SK-N-SH treated with all-trans-retinoic acid at 6 μM for 48 hours (cell line): ENCODE measurements at regions not wholly inside any gene's neighbourhood (a gene's known extent, or its start where the extent isn't known, plus 50 kb on each side); places are given as distances from the start of the nearest gene placed in this dataset.

Experiments
- ATAC-seq: fragments of 200-7000 bp; cut with Tn5 transposase; 3 replicates; pipeline ENCODE4 v1.9.1; 2020; ENCODE audit warnings: mild to moderate bottlenecking, moderate library complexity
- ARNTL ChIP-seq: fragments of 450-650 bp; formaldehyde crosslinking; IDR thresholded peaks from 2 replicates; pipeline ENCODE4 v1.5.0; 2020; ENCODE audit warnings: low read depth, mild to moderate bottlenecking, moderate library complexity, borderline replicate concordance
- CSDC2 ChIP-seq: fragments of 250-450 bp; sonication (Bioruptor Pico); IDR thresholded peaks from 2 replicates; pipeline ENCODE4 v1.5.0; 2020; ENCODE audit warnings: mild to moderate bottlenecking, moderate library complexity
- ESRRG ChIP-seq: fragments of 250-450 bp; sonication (Bioruptor Pico); IDR thresholded peaks from 2 replicates; pipeline ENCODE4 v1.6.1; 2021; ENCODE audit warnings: mild to moderate bottlenecking
- GLIS3 ChIP-seq: fragments of 250-450 bp; sonication (Bioruptor Pico); IDR thresholded peaks from 2 replicates; pipeline ENCODE4 v1.5.0; 2020; ENCODE audit warnings: mild to moderate bottlenecking, moderate library complexity
- ISL1 ChIP-seq: fragments of 250-450 bp; sonication (Bioruptor Pico); IDR thresholded peaks from 2 replicates; pipeline ENCODE4 v2.1.2; 2022; ENCODE audit warnings: mild to moderate bottlenecking, moderate library complexity
- OSR1 ChIP-seq: fragments of 250-450 bp; sonication (Bioruptor Pico); IDR thresholded peaks from 2 replicates; pipeline ENCODE4 v1.8.0; 2022; ENCODE audit warnings: moderate library complexity, mild to moderate bottlenecking, inconsistent platforms
- PPARA ChIP-seq: fragments of 250-450 bp; sonication (Bioruptor Pico); IDR thresholded peaks from 2 replicates; pipeline ENCODE4 v1.5.0; 2020; ENCODE audit warnings: mild to moderate bottlenecking, borderline replicate concordance
- RARB ChIP-seq: fragments of 250-450 bp; sonication (Bioruptor Pico); IDR thresholded peaks from 2 replicates; pipeline ENCODE4 v1.8.0; 2021; ENCODE audit warnings: mild to moderate bottlenecking, moderate library complexity
- SNAI2 ChIP-seq: fragments of 250-450 bp; sonication (Bioruptor Pico); IDR thresholded peaks from 2 replicates; pipeline ENCODE4 v1.5.0; 2020; ENCODE audit warnings: mild to moderate bottlenecking, moderate library complexity
- TCF4 ChIP-seq: fragments of 250-450 bp; sonication (Bioruptor Pico); IDR thresholded peaks from 2 replicates; pipeline ENCODE4 v1.8.0; 2021; ENCODE audit warnings: mild to moderate bottlenecking, moderate library complexity, borderline replicate concordance
- ZC3H10 ChIP-seq: fragments of 250-450 bp; sonication (Bioruptor Pico); IDR thresholded peaks from 2 replicates; pipeline ENCODE4 v1.5.1; 2021; ENCODE audit warnings: mild to moderate bottlenecking, moderate library complexity
- ZFP3 ChIP-seq: fragments of 250-450 bp; sonication (Bioruptor Pico); IDR thresholded peaks from 2 replicates; pipeline ENCODE4 v1.5.0; 2020; ENCODE audit warnings: mild to moderate bottlenecking, moderate library complexity
- ZFP30 ChIP-seq: fragments of 450-650 bp; formaldehyde crosslinking; IDR thresholded peaks from 2 replicates; pipeline ENCODE4 v1.5.0; 2022; ENCODE audit warnings: mild to moderate bottlenecking, moderate library complexity
- ZNF565 ChIP-seq: fragments of 450-650 bp; formaldehyde crosslinking; conservative IDR thresholded peaks from 2 replicates; pipeline ENCODE4 v1.5.0; 2020; ENCODE audit warnings: low read depth, mild to moderate bottlenecking, moderate library complexity
- ZNF70 ChIP-seq: fragments of 450-650 bp; formaldehyde crosslinking; IDR thresholded peaks from 2 replicates; pipeline ENCODE4 v1.5.0; 2020; ENCODE audit warnings: mild to moderate bottlenecking, moderate library complexity
- ZNF8 ChIP-seq: fragments of 450-650 bp; formaldehyde crosslinking; IDR thresholded peaks from 2 replicates; pipeline ENCODE4 v1.5.0; 2020; ENCODE audit warnings: mild to moderate bottlenecking, moderate library complexity
- TF ChIP-seq, protein P1 (sequence below): fragments of 250-450 bp; sonication (Bioruptor Pico); IDR thresholded peaks from 2 replicates; pipeline ENCODE4 v1.5.0; 2020; ENCODE audit warnings: mild to moderate bottlenecking, moderate library complexity
- TF ChIP-seq, protein P2 (sequence below): fragments of 250-450 bp; sonication (Bioruptor Pico); IDR thresholded peaks from 2 replicates; pipeline ENCODE4 v1.8.0; 2021; ENCODE audit warnings: low read depth, mild to moderate bottlenecking, moderate library complexity, borderline replicate concordance
- TF ChIP-seq, protein P3 (sequence below): fragments of 250-450 bp; sonication (Bioruptor Pico); IDR thresholded peaks from 2 replicates; pipeline ENCODE4 v1.8.0; 2020; ENCODE audit warnings: mild to moderate bottlenecking, moderate library complexity, borderline replicate concordance
- TF ChIP-seq, protein P4 (sequence below): fragments of 250-450 bp; sonication (Bioruptor Pico); IDR thresholded peaks from 2 replicates; pipeline ENCODE4 v1.5.1; 2021; ENCODE audit warnings: mild to moderate bottlenecking, moderate library complexity
- TF ChIP-seq, protein P5 (sequence below): fragments of 250-450 bp; sonication (Bioruptor Pico); IDR thresholded peaks from 2 replicates; pipeline ENCODE4 v1.5.1; 2020; ENCODE audit warnings: low read depth, mild to moderate bottlenecking, moderate library complexity

DNA sequence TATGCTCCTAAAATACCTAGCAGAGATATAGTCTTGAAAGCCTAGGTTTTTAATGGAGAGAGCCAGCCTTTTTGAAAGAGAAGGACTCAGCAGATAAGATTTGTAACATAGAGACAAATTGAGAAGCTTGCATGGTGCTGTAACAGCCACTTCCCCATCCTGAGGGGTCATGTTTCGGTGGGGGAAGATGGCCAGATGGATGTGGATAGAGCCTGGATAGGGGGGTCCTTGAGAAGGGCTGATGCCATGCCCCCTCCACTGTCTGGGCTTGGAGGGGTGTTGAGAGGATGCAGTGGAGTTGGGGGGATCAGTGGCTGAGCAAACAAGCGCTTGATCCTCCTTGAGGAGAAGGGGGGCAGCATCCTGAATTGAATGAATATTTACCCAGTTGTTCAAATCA, 178.0 kb upstream of the HS6ST1 start:
- no peak for TF ChIP-seq ZFP3 (CRISPR knock-in tag)
- TF ChIP-seq, all 23 proteins: peak for 0
- no peak for ATAC-seq

DNA sequence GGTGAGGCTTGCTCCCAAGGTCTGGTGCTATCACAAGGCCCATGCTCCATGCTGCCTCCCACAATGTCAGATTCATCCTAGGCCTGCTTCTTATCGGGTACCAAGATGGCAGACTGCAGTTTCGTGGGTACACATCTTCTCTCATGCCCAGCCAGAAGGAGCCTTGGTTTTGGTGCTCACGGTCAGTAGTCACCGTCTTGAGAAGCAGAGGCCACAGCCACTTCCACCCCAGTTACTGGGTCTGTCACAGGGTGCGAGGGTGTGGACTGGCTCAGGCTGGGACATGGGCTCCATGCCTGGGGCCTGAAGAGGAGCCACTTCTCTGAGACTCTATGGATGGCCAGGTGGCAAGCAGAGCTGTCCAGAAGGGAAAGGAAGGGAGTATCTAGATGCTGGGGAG, 178.8 kb upstream of the HS6ST1 start:
- TF ChIP-seq, protein P1, sequence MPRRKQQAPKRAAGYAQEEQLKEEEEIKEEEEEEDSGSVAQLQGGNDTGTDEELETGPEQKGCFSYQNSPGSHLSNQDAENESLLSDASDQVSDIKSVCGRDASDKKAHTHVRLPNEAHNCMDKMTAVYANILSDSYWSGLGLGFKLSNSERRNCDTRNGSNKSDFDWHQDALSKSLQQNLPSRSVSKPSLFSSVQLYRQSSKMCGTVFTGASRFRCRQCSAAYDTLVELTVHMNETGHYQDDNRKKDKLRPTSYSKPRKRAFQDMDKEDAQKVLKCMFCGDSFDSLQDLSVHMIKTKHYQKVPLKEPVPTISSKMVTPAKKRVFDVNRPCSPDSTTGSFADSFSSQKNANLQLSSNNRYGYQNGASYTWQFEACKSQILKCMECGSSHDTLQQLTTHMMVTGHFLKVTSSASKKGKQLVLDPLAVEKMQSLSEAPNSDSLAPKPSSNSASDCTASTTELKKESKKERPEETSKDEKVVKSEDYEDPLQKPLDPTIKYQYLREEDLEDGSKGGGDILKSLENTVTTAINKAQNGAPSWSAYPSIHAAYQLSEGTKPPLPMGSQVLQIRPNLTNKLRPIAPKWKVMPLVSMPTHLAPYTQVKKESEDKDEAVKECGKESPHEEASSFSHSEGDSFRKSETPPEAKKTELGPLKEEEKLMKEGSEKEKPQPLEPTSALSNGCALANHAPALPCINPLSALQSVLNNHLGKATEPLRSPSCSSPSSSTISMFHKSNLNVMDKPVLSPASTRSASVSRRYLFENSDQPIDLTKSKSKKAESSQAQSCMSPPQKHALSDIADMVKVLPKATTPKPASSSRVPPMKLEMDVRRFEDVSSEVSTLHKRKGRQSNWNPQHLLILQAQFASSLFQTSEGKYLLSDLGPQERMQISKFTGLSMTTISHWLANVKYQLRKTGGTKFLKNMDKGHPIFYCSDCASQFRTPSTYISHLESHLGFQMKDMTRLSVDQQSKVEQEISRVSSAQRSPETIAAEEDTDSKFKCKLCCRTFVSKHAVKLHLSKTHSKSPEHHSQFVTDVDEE (CRISPR knock-in tag) = no peak
- TF ChIP-seq OSR1 (CRISPR knock-in tag) (no peak), ZFP3 (CRISPR knock-in tag) (no peak), RARB (CRISPR knock-in tag) (no peak), ZNF565 (CRISPR knock-in tag) (no peak), ZC3H10 (CRISPR knock-in tag) (no peak), ISL1 (CRISPR knock-in tag) (no peak), ZNF8 (CRISPR knock-in tag) (no peak), TCF4 (no peak), ESRRG (CRISPR knock-in tag) (no peak), SNAI2 (no peak), GLIS3 (CRISPR knock-in tag) (no peak), CSDC2 (CRISPR knock-in tag) (no peak), PPARA (no peak)
- TF ChIP-seq, protein P2, sequence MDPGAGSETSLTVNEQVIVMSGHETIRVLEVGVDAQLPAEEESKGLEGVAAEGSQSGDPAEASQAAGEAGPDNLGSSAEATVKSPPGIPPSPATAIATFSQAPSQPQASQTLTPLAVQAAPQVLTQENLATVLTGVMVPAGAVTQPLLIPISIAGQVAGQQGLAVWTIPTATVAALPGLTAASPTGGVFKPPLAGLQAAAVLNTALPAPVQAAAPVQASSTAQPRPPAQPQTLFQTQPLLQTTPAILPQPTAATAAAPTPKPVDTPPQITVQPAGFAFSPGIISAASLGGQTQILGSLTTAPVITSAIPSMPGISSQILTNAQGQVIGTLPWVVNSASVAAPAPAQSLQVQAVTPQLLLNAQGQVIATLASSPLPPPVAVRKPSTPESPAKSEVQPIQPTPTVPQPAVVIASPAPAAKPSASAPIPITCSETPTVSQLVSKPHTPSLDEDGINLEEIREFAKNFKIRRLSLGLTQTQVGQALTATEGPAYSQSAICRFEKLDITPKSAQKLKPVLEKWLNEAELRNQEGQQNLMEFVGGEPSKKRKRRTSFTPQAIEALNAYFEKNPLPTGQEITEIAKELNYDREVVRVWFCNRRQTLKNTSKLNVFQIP (CRISPR knock-in tag) = no peak
- TF ChIP-seq, protein P3, sequence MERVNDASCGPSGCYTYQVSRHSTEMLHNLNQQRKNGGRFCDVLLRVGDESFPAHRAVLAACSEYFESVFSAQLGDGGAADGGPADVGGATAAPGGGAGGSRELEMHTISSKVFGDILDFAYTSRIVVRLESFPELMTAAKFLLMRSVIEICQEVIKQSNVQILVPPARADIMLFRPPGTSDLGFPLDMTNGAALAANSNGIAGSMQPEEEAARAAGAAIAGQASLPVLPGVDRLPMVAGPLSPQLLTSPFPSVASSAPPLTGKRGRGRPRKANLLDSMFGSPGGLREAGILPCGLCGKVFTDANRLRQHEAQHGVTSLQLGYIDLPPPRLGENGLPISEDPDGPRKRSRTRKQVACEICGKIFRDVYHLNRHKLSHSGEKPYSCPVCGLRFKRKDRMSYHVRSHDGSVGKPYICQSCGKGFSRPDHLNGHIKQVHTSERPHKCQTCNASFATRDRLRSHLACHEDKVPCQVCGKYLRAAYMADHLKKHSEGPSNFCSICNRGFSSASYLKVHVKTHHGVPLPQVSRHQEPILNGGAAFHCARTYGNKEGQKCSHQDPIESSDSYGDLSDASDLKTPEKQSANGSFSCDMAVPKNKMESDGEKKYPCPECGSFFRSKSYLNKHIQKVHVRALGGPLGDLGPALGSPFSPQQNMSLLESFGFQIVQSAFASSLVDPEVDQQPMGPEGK (CRISPR knock-in tag) = no peak
- TF ChIP-seq, protein P4, sequence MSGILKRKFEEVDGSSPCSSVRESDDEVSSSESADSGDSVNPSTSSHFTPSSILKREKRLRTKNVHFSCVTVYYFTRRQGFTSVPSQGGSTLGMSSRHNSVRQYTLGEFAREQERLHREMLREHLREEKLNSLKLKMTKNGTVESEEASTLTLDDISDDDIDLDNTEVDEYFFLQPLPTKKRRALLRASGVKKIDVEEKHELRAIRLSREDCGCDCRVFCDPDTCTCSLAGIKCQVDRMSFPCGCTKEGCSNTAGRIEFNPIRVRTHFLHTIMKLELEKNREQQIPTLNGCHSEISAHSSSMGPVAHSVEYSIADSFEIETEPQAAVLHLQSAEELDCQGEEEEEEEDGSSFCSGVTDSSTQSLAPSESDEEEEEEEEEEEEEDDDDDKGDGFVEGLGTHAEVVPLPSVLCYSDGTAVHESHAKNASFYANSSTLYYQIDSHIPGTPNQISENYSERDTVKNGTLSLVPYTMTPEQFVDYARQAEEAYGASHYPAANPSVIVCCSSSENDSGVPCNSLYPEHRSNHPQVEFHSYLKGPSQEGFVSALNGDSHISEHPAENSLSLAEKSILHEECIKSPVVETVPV = no peak
- TF ChIP-seq, protein P5, sequence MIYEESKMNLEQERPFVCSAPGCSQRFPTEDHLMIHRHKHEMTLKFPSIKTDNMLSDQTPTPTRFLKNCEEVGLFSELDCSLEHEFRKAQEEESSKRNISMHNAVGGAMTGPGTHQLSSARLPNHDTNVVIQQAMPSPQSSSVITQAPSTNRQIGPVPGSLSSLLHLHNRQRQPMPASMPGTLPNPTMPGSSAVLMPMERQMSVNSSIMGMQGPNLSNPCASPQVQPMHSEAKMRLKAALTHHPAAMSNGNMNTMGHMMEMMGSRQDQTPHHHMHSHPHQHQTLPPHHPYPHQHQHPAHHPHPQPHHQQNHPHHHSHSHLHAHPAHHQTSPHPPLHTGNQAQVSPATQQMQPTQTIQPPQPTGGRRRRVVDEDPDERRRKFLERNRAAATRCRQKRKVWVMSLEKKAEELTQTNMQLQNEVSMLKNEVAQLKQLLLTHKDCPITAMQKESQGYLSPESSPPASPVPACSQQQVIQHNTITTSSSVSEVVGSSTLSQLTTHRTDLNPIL = no peak
- TF ChIP-seq, all 23 proteins: peak for 0
- ATAC-seq = no peak

DNA sequence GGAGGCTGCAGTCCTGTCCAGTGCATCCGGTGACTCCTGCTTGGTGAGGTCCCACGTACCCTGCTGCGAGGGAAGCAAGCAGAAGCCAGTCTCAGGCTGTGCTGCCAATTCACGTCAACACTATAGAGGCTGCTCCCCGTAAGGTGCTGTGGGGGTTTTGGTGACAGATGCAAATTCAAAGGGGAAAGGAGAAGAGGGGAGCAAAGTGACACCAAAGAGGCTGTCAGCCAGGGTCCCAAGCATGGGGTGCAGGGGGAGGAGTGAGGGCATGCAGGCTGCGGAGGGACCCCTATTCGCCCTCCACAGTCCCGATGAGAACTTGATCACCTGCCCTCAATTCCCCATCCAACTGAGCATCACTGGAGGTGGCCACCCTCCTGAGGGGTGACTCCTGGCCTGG, 179.4 kb upstream of the HS6ST1 start:
- TF ChIP-seq ARNTL (no peak), ZC3H10 (CRISPR knock-in tag) (no peak), OSR1 (CRISPR knock-in tag) (no peak), ZFP30 (CRISPR knock-in tag) (no peak), ZNF70 (no peak)
- TF ChIP-seq, protein P1 (CRISPR knock-in tag) = no peak
- ATAC-seq = no peak
